Omental fat pad (tissue), 3 donors: ENCODE measurements at regions not wholly inside any gene's neighbourhood (a gene's known extent, or its start where the extent isn't known, plus 50 kb on each side); places are given as distances from the start of the nearest gene placed in this dataset.

Experiments
- ATAC-seq: fragments of 150-250 bp; one replicate; pipeline ENCODE4 v1.9.1; 2016; ENCODE audit warnings: mild to moderate bottlenecking, moderate library complexity; ENCODE audit not compliant: low FRiP score
- DNase-seq: peaks from one replicate; pipeline ENCODE4 v3.0.0-alpha.2; 2019; ENCODE audit warnings: low spot score
- TF ChIP-seq, protein P1 (sequence below), 3 donors: fragments of 450-650 bp; IDR thresholded peaks; one replicate each; pipeline ENCODE4 v1.5.1; 2016 to 2017; ENCODE audit warnings: antibody characterized with exemption in 3 of 3, mild to moderate bottlenecking in 3 of 3, moderate library complexity in 2 of 3

DNA sequence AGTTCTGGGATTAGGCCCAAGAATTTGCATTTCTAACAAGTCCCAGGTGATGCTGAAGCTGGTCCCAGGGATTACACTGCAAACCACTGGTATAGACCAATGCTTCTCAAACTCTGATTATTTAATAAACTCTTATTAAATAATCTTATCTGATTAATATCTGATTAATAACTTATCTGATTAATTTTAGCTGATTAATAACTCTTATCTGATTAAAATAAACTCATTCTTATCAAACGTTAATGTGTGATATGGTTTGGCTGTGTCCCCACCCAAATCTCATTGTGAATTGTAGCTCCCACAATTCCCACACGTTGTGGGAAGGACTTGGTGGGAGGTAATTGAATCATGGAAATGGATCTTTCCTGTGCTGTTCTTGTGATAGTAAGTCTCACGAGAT lies 78.6 kb upstream of the TANC2 start:
- DNase-seq (no peak), ATAC-seq (no peak)
- TF ChIP-seq, protein P1, sequence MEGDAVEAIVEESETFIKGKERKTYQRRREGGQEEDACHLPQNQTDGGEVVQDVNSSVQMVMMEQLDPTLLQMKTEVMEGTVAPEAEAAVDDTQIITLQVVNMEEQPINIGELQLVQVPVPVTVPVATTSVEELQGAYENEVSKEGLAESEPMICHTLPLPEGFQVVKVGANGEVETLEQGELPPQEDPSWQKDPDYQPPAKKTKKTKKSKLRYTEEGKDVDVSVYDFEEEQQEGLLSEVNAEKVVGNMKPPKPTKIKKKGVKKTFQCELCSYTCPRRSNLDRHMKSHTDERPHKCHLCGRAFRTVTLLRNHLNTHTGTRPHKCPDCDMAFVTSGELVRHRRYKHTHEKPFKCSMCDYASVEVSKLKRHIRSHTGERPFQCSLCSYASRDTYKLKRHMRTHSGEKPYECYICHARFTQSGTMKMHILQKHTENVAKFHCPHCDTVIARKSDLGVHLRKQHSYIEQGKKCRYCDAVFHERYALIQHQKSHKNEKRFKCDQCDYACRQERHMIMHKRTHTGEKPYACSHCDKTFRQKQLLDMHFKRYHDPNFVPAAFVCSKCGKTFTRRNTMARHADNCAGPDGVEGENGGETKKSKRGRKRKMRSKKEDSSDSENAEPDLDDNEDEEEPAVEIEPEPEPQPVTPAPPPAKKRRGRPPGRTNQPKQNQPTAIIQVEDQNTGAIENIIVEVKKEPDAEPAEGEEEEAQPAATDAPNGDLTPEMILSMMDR (IDR thresholded peaks at IDR 0.05) = no peak

DNA sequence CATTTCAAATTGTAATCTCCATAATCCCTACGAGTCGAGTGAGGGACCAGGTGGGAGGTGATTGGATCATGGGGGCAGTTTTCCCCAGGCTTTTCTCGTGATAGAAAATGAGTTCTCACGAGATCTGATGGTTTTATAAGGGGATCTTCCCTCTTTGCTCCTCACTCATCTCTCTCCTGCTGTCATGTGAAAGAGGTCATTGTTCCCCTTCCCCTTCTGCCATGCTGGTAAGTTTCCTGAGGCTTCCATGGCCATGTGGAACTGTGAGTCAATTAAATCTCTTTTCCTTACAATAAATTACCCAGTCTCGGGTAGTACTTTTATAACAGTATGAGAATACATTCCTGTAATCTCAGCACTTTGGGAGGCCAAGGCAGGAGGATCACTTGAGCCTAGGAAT lies 76.7 kb upstream of the MARCHF10 start:
- ATAC-seq = no peak
- no peak for DNase-seq
- TF ChIP-seq, protein P1 (IDR thresholded peaks at IDR 0.05) = no peak

DNA sequence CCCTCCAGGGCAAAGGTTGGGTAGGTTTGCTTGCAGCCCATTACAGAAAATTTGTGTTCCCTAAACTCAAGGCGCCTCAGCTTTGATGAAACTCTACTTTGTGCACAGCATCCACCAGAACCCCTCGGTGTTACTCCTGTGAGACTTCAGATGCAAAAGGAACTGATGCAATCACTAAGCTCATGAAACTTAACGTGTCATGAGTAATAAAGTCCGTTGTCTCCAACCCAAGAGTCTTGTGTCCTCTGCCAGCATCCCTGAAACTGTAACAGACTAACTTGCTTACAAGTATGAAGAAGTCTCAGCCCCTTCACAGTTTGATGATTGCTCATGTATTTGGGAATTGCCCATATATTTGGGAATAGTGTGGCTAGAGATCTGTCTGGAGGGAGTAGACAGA lies 74.8 kb upstream of the MARCHF10 start:
- ATAC-seq = no peak

DNA sequence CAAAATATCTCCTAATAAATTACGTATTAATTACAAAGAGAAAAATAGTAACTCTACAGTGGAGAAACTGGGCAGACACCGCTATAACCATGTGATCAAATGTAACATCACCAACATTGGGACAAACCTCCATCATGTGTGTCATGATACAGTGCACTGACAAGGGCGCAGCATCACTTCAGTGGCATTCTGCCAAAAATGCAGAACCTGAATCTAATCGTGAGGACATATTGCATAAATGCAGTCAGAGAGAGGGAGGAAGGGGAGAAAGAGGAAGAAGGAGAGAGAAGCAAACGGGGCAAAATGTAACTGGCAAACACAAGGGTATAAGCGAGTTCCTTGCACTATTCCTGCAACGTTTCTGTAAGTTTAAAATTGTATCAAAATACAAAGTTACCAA lies 74.2 kb upstream of the MARCHF10 start:
- no peak for ATAC-seq
- TF ChIP-seq, protein P1 (IDR thresholded peaks at IDR 0.05) = no peak
- no peak for DNase-seq

More for the DNA sequence above, 74.8 kb upstream of the MARCHF10 start:
- no peak for DNase-seq
- TF ChIP-seq, protein P1 (IDR thresholded peaks at IDR 0.05) = no peak

DNA sequence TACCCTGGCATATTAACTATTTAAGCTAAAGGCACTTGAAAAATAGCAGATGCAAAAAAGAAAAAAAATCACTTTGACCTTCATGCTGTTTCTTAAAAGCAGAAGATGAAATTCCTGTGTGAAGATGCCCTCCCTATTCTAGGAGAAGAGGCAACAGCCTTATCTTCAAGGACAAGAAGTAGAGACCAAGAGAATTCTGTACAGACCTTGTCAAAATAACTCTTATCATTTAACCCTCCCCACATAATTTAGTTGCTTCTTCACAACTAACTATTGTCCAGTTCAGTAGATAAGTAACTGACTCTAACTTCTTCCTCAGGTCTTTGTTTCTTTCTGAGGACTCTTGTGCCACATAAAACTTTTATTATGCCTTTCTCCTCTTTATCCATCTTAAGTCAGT lies 72.0 kb upstream of the MARCHF10 start:
- ATAC-seq (no peak), DNase-seq (no peak)
- TF ChIP-seq, protein P1 (IDR thresholded peaks at IDR 0.05) = no peak

DNA sequence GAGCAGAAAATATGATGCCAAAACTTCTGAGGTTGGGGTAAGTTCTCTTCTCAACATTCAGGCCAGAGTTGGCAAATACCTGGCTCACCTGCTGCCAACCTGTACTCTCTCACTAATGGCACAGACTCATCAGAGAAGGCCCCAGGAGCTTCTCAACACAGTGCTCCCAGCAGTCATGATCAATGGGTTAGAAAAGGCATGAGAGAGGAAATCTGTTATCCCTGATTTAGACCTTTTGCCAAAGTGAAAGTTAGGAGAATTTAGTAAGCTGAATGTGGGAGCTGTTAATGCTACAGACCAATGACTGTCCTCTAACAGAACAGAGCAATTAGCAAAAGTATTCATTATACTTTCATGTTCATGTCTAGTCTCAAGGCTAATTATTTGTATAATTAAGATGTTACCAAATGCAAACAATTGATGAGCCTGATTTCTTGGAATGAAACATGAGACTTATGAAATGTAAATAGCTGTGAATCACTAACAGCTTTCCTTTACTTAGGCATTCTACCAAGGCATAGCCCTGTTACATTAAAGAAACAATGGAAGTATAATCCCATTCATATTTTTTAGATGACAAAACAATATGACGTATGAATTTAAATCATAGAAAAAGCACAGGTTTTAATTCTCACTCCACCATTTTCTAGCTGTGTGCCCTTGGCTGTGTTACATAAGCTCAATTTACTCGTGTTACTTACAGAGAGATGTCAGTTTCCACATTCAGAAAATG lies 68.7 kb upstream of the MARCHF10 start:
- ATAC-seq (no peak), DNase-seq (no peak)
- TF ChIP-seq, protein P1 (IDR thresholded peaks at IDR 0.05) = no peak

DNA sequence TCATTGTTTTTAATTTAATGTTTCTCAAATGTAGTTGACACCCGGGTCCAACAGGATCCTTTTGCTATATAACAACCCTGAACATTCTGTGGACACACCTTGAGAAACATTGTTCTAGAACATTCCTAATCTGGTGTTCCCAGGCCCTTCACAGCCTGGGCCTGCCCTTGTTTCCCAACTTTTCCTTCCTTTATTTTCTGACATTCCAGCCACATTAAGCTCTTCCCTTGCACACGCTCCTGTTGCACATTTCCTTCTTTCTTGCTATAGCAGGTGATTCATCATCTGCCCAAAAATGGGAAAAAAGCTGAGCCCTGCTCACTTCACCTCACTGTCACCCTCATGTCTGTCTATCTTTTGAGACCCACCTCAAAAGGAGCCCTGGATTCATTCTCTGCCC lies 67.9 kb upstream of the MARCHF10 start:
- DNase-seq = no peak
- TF ChIP-seq, protein P1 (IDR thresholded peaks at IDR 0.05) = no peak
- no peak for ATAC-seq
